ENCODE measurements at regions not wholly inside any gene's neighbourhood (a gene's known extent, or its start where the extent isn't known, plus 50 kb on each side); places are given as distances from the start of the nearest gene placed in this dataset.

DNA sequence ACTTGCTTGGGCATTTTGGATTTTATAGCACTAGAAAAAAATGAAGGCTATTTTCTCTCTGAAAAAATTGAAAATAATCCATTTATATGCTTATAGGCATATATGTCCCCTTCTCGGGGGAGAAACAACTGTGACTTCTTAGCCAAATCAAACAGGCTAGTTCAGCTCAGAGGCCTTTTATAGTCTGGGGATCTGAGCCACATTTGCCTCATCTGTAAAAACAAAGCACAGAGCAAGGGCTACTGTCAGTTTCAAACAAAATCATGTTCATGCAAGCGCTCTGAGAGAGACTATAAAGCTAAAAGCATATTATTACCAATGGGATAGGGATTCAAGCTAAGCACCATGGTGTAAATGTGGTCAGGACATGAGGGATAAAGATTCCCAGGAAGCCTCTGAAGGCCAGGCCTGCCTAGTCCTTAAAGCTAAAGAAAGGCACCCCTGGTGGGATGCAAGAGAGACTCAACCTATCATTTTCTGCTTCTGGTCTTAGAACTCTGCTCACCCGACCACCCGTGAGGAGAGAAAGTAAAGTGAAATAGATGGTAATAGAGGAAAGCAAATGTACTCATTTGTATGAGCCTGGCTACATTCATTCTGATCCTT, 51.0 kb upstream of the IL12A start:
- no peak for DNase-seq (ENCODE audit: low spot score)

DNA sequence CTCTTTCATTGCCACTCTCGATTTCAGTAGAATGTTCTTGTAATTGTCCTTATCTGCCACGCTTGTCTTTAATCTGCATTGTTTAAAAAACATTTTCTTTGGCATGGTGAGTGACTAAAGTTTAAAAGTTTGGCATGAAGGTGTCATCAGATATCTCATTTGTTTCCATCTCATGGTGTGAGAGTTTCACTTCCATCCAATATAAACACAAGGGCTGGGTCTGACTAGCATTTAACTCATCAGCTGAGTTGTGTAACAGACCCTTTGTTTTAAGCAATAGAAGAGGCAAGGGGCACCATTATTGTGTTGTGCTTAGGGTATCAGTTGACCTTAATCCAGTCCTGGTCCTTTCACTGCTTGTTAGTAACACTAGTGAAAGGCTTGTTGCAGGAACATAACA, 49.9 kb upstream of the IL12A start:
- no peak for DNase-seq (ENCODE audit: low spot score)
